IMR-90 (cell line): ENCODE measurements at regions not wholly inside any gene's neighbourhood (a gene's known extent, or its start where the extent isn't known, plus 50 kb on each side); places are given as distances from the start of the nearest gene placed in this dataset.
"Not testable (repeated sequence)": the region's sequence is repeated elsewhere in the genome, so short reads cannot be mapped to it uniquely, and the experiment has no call there.

Experiments used
- ATAC-seq: fragments of 200-7000 bp; cut with Tn5 transposase; 2 replicates; pipeline ENCODE4 v1.9.1; 2020; ENCODE audit warnings: low read depth, mild to moderate bottlenecking, moderate library complexity
- BruUV-seq: library from RNA; stranded (reverse); fragments of 400-500 nt; replicated peaks from 2 replicates; lab custom pipeline; 2021; lab: Mats Ljungman, UMichigan
- CTCF ChIA-PET: fragments of 300-600 bp; formaldehyde crosslinking; extraction: SDS; loops from one replicate; lab custom pipeline; 2021; ENCODE audit warnings: antibody characterized with exemption; lab: Yijun Ruan, JAX
- POLR2A ChIA-PET: fragments of 300-600 bp; sonication (Branson Sonifier 250); formaldehyde crosslinking; loops from one replicate; lab custom pipeline; 2022; ENCODE audit warnings: antibody characterized with exemption; ENCODE audit not compliant: unreplicated experiment; lab: Charles Lee
- DNase-seq: peaks from one replicate; pipeline ENCODE4 v3.0.0; 2013
- H2AFZ ChIP-seq: replicated peaks from 2 replicates; pipeline ENCODE3; 2013; ENCODE audit warnings: low read length, mild to moderate bottlenecking; ENCODE audit not compliant: poor library complexity
- H2AK5ac ChIP-seq: 2 replicates; pipeline ENCODE4 v1.6.1; 2013; ENCODE audit warnings: low read depth, low read length, inconsistent platforms
- H2AK9ac ChIP-seq: replicated peaks from 2 replicates; pipeline ENCODE3; 2013; ENCODE audit warnings: mild to moderate bottlenecking, low read depth, low read length, moderate library complexity; ENCODE audit not compliant: poor library complexity
- H2BK120ac ChIP-seq: 2 replicates; pipeline ENCODE4 v1.6.1; 2013; ENCODE audit warnings: low read depth, low read length, inconsistent platforms
- H2BK15ac ChIP-seq: 3 replicates; pipeline ENCODE4 v1.6.1; 2013; ENCODE audit warnings: low read depth, low read length, inconsistent platforms
- H2BK20ac ChIP-seq: 2 replicates; pipeline ENCODE4 v1.6.1; 2013; ENCODE audit warnings: low read depth, mild to moderate bottlenecking, inconsistent platforms, low read length, moderate library complexity
- H2BK5ac ChIP-seq: 2 replicates; pipeline ENCODE4 v1.6.1; 2013; ENCODE audit warnings: mild to moderate bottlenecking, low read depth, low read length, inconsistent platforms; ENCODE audit not compliant: poor library complexity, severe bottlenecking
- H3K14ac ChIP-seq: replicated peaks from 2 replicates; pipeline ENCODE4 v1.6.1; 2013; ENCODE audit warnings: low read depth, low read length, inconsistent platforms
- H3K18ac ChIP-seq: 2 replicates; pipeline ENCODE4 v1.6.1; 2013; ENCODE audit warnings: low read depth, low read length, control low read depth
- H3K23ac ChIP-seq: 2 replicates; pipeline ENCODE4 v1.6.1; 2013; ENCODE audit warnings: low read depth, low read length, inconsistent platforms
- H3K27ac ChIP-seq: 2 replicates; pipeline ENCODE4 v1.5.1; 2013; ENCODE audit warnings: mild to moderate bottlenecking, control low read depth, low read length; ENCODE audit not compliant: insufficient read depth
- H3K27me3 ChIP-seq: 2 replicates; pipeline ENCODE4 v1.6.1; 2013; ENCODE audit warnings: low read length; ENCODE audit not compliant: control insufficient read depth, insufficient read depth
- H3K36me3 ChIP-seq: 2 replicates; pipeline ENCODE4 v1.6.1; 2013; ENCODE audit warnings: low read length, mixed read lengths; ENCODE audit not compliant: control insufficient read depth, insufficient read depth
- H3K4ac ChIP-seq: 2 replicates; pipeline ENCODE4 v1.6.1; 2013; ENCODE audit warnings: low read depth, low read length, inconsistent platforms
- H3K4me1 ChIP-seq: 2 replicates; pipeline ENCODE4 v1.6.1; 2013; ENCODE audit warnings: low read length, mixed read lengths; ENCODE audit not compliant: control insufficient read depth, insufficient read depth
- H3K4me2 ChIP-seq: 2 replicates; pipeline ENCODE4 v1.6.1; 2013; ENCODE audit warnings: low read depth, mild to moderate bottlenecking, control low read depth, low read length, moderate library complexity
- H3K4me3 ChIP-seq: 2 replicates; pipeline ENCODE4 v1.5.1; 2013; ENCODE audit warnings: low read depth, mild to moderate bottlenecking, control low read depth, low read length, moderate library complexity; ENCODE audit not compliant: insufficient read depth
- H3K56ac ChIP-seq: 2 replicates; pipeline ENCODE4 v1.6.1; 2013; ENCODE audit warnings: low read length, inconsistent platforms; ENCODE audit not compliant: insufficient read depth; ENCODE audit errors: extremely low read depth
- H3K79me1 ChIP-seq, 2 experiments: 2 replicates each; pipeline ENCODE4 v1.6.1; 2013; ENCODE audit warnings: low read length in 2 of 2, inconsistent platforms in 1 of 2, low read depth in 1 of 2
- H3K9ac ChIP-seq: 2 replicates; pipeline ENCODE4 v1.6.1; 2013; ENCODE audit warnings: low read depth, low read length, control low read depth
- H3K9me1 ChIP-seq: 2 replicates; pipeline ENCODE4 v1.6.1; 2013; ENCODE audit warnings: low read length, inconsistent platforms; ENCODE audit not compliant: insufficient read depth
- H3K9me3 ChIP-seq: 2 replicates; pipeline ENCODE4 v1.6.1; 2013; ENCODE audit warnings: low read length; ENCODE audit not compliant: control insufficient read depth, insufficient read depth
- H4K20me1 ChIP-seq: 2 replicates; pipeline ENCODE4 v1.6.1; 2013; ENCODE audit warnings: low read length, inconsistent platforms; ENCODE audit not compliant: insufficient read depth
- H4K5ac ChIP-seq: 2 replicates; pipeline ENCODE4 v1.6.1; 2013; ENCODE audit warnings: mild to moderate bottlenecking, low read depth, low read length, control low read depth
- H4K8ac ChIP-seq, 2 experiments: 2 replicates each; pipeline ENCODE4 v1.6.1; 2013; ENCODE audit warnings: low read depth in 2 of 2, low read length in 2 of 2, control low read depth in 1 of 2, inconsistent platforms in 1 of 2
- H4K91ac ChIP-seq: 2 replicates; pipeline ENCODE4 v1.6.1; 2013; ENCODE audit warnings: low read depth, low read length, inconsistent platforms; ENCODE audit not compliant: insufficient read depth
- WGBS, 2 experiments: methylation state at CpG; one replicate each; pipeline versions ENCODE4 v1.1.5 to v1.1.7; 2013; ENCODE audit warnings: missing lambda C conversion rate in 2 of 2; ENCODE audit not compliant: insufficient read length in 1 of 2; ENCODE audit errors: extremely low coverage in 2 of 2; 5-methylcytosine and 5-hydroxymethylcytosine counted together
- dilution Hi-C: fragments of 300-500 bp; cut with HindIII; formaldehyde crosslinking; loops from one replicate; pipeline ENCODE4 v1.14.3; 2018; ENCODE audit warnings: low sequenced_read_pairs; ENCODE audit not compliant: unreplicated experiment
- in situ Hi-C: fragments of 300-500 bp; cut with MboI; formaldehyde crosslinking; loops from 3 replicates; pipeline ENCODE4 v1.14.3; 2019; ENCODE audit warnings: low sequenced_read_pairs, inconsistent platforms, mixed read lengths
- intact Hi-C: fragments of 100-400 bp; cut with micrococcal nuclease; formaldehyde crosslinking; loops from 2 replicates; pipeline ENCODE4 v1.10.0; 2022

DNA sequence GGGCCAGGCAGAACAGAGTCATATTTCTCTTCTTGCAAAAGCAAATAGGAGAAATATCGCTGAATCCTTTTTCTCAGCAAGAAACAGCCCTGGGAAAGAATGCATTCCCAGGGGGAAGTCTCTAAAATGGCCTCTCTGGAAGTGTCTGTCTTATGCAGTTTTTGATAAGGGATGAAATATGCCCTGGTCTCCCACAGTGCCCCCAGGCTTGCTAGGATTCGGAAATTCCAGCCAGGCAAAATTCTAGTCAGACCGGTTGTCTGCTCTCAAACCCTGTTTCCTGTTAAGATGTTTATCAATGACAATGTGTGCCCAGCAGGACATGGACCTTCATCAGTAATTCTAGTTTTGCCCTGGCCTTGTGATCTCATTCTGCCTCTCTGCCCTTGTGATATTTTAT, 448.3 kb upstream of the HTR1E start:
- ATAC-seq, H3K4me1 ChIP-seq, POLR2A ChIA-PET, BruUV-seq, intact Hi-C loops, H3K4me3 ChIP-seq, H2BK20ac ChIP-seq, H4K20me1 ChIP-seq, H4K91ac ChIP-seq, H2BK120ac ChIP-seq, H3K9me1 ChIP-seq, dilution Hi-C loops, H3K4ac ChIP-seq, H3K36me3 ChIP-seq, H3K9ac ChIP-seq, H3K27ac ChIP-seq, H3K27me3 ChIP-seq, in situ Hi-C loops, H3K9me3 ChIP-seq, H3K4me2 ChIP-seq, DNase-seq, H4K8ac ChIP-seq, H2AFZ ChIP-seq, H4K5ac ChIP-seq, H3K79me1 ChIP-seq, H2AK9ac ChIP-seq, CTCF ChIA-PET, H2BK5ac ChIP-seq, H3K23ac ChIP-seq, H2AK5ac ChIP-seq, H3K56ac ChIP-seq, H3K18ac ChIP-seq, H2BK15ac ChIP-seq, H3K14ac ChIP-seq: not testable (repeated sequence)
- no CpG with 5 or more reads among the region's 3 CpGs for WGBS, 2 experiments
